IPS DF 6.9 (cell line): ENCODE measurements at regions not wholly inside any gene's neighbourhood (a gene's known extent, or its start where the extent isn't known, plus 50 kb on each side); places are given as distances from the start of the nearest gene placed in this dataset.

ENCODE experiments used
- DNase-seq: peaks from one replicate; pipeline ENCODE4 v3.0.0-alpha.2; 2013; ENCODE audit warnings: low read depth, low spot score
- H3K27ac ChIP-seq: one replicate; pipeline ENCODE4 v1.5.1; 2013; ENCODE audit warnings: low read length, control low read depth
- H3K27me3 ChIP-seq: 2 replicates; pipeline ENCODE4 v1.6.1; 2013; ENCODE audit warnings: mild to moderate bottlenecking, low read length; ENCODE audit not compliant: control insufficient read depth, insufficient read depth
- H3K36me3 ChIP-seq: 2 replicates; pipeline ENCODE4 v1.6.1; 2013; ENCODE audit warnings: low read length; ENCODE audit not compliant: control insufficient read depth, insufficient read depth
- H3K4me1 ChIP-seq: 2 replicates; pipeline ENCODE4 v1.6.1; 2013; ENCODE audit warnings: low read length; ENCODE audit not compliant: control insufficient read depth, insufficient read depth
- H3K4me3 ChIP-seq: 2 replicates; pipeline ENCODE4 v1.5.1; 2013; ENCODE audit warnings: mild to moderate bottlenecking, low read length
- H3K9me3 ChIP-seq: 2 replicates; pipeline ENCODE4 v1.6.1; 2013; ENCODE audit warnings: low read length, inconsistent platforms; ENCODE audit not compliant: control insufficient read depth, insufficient read depth
- WGBS: extraction: QIAGEN DNeasy Blood & Tissue Kit; methylation state at CpG from one replicate; pipeline ENCODE4 v1.1.7; 2013; ENCODE audit warnings: mixed read lengths, missing lambda C conversion rate; ENCODE audit not compliant: insufficient read length, insufficient coverage; 5-methylcytosine and 5-hydroxymethylcytosine counted together

GRCh38 chr9:126123927-126124326, 202.7 kb upstream of the MVB12B start:
- H3K9me3 ChIP-seq: no peaks in the 10 kb centered on the region
- no peak overlapping the region for H3K27ac ChIP-seq
- no peaks in the 10 kb centered on the region for H3K36me3 ChIP-seq
- H3K4me1 ChIP-seq: no peaks in the 10 kb centered on the region
- DNase-seq: no peak
- no peaks in the 10 kb centered on the region for H3K27me3 ChIP-seq
- WGBS: no CpG with 5 or more reads among the region's 7 CpGs
- H3K4me3 ChIP-seq: no peak overlapping the region

GRCh38 chr9:126125177-126125576, 201.5 kb upstream of the MVB12B start:
- no peaks in the 10 kb centered on the region for H3K36me3 ChIP-seq
- H3K4me1 ChIP-seq: no peaks in the 10 kb centered on the region
- H3K4me3 ChIP-seq: no peak overlapping the region
- DNase-seq: no peak
- no peaks in the 10 kb centered on the region for H3K9me3 ChIP-seq
- no peak overlapping the region for H3K27ac ChIP-seq
- WGBS: no CpG with 5 or more reads among the region's 8 CpGs
- H3K27me3 ChIP-seq: no peaks in the 10 kb centered on the region

GRCh38 chr9:126125577-126125976, 201.1 kb upstream of the MVB12B start:
- Histone ChIP-seq H3K36me3 (no peaks in the 10 kb centered on the region), H3K27me3 (no peaks in the 10 kb centered on the region), H3K4me1 (no peaks in the 10 kb centered on the region), H3K4me3 (no peak overlapping the region), H3K27ac (no peak overlapping the region), H3K9me3 (no peaks in the 10 kb centered on the region)
- no peak for DNase-seq
- no CpG with 5 or more reads among the region's 6 CpGs for WGBS

- Histone ChIP-seq H3K27me3 (no peaks in the 10 kb centered on the region), H3K4me1 (no peaks in the 10 kb centered on the region), H3K36me3 (no peaks in the 10 kb centered on the region), H3K9me3 (no peaks in the 10 kb centered on the region), H3K27ac (no peak overlapping the region), H3K4me3 (no peak overlapping the region)
- no peak for DNase-seq
- no CpG with 5 or more reads among the region's 4 CpGs for WGBS
Measured at GRCh38 chr9:126125992-126126409, 200.6 kb upstream of the MVB12B start.

- Histone ChIP-seq H3K4me3 (no peak overlapping the region), H3K4me1 (no peaks in the 10 kb centered on the region), H3K9me3 (no peaks in the 10 kb centered on the region), H3K36me3 (no peaks in the 10 kb centered on the region), H3K27ac (no peak overlapping the region), H3K27me3 (no peaks in the 10 kb centered on the region)
- DNase-seq: no peak
- WGBS: no CpG with 5 or more reads among the region's 5 CpGs
Measured at GRCh38 chr9:126126807-126127206, 199.8 kb upstream of the MVB12B start.

- Histone ChIP-seq H3K9me3 (no peaks in the 10 kb centered on the region), H3K4me1 (no peaks in the 10 kb centered on the region), H3K36me3 (no peaks in the 10 kb centered on the region), H3K27ac (no peak overlapping the region), H3K27me3 (no peaks in the 10 kb centered on the region), H3K4me3 (no peak overlapping the region)
- no CpG with 5 or more reads among the region's 5 CpGs for WGBS
- DNase-seq: no peak
Measured at GRCh38 chr9:126127591-126127990, 199.0 kb upstream of the MVB12B start.

GRCh38 chr9:126128494-126129142, 198.0 kb upstream of the MVB12B start:
- no CpG with 5 or more reads among the region's 14 CpGs for WGBS
- Histone ChIP-seq H3K4me1 (no peaks in the 10 kb centered on the region), H3K27me3 (no peaks in the 10 kb centered on the region), H3K4me3 (no peak overlapping the region), H3K36me3 (no peaks in the 10 kb centered on the region), H3K9me3 (no peaks in the 10 kb centered on the region), H3K27ac (no peak overlapping the region)
- DNase-seq: no peak

GRCh38 chr9:126131066-126132010, 195.3 kb upstream of the MVB12B start:
- no CpG with 5 or more reads among the region's 16 CpGs for WGBS
- Histone ChIP-seq H3K4me3 (no peak overlapping the region), H3K27me3 (no peaks in the 10 kb centered on the region), H3K36me3 (no peaks in the 10 kb centered on the region), H3K4me1 (no peaks in the 10 kb centered on the region), H3K27ac (no peak overlapping the region), H3K9me3 (no peaks in the 10 kb centered on the region)
- no peak for DNase-seq

GRCh38 chr9:126132746-126133145, 193.9 kb upstream of the MVB12B start:
- H3K9me3 ChIP-seq: no peaks in the 10 kb centered on the region
- no peak overlapping the region for H3K4me3 ChIP-seq
- H3K36me3 ChIP-seq: no peaks in the 10 kb centered on the region
- no peak for DNase-seq
- H3K27ac ChIP-seq: no peak overlapping the region
- H3K4me1 ChIP-seq: no peaks in the 10 kb centered on the region
- H3K27me3 ChIP-seq: no peaks in the 10 kb centered on the region

- Histone ChIP-seq H3K4me3 (no peak overlapping the region), H3K9me3 (no peaks in the 10 kb centered on the region), H3K27me3 (peaks cover 6% of the 10 kb centered on the region; the same call in 1 of the 2 replicates), H3K36me3 (no peaks in the 10 kb centered on the region), H3K4me1 (peaks cover 3% of the 10 kb centered on the region; the same call in 1 of the 2 replicates), H3K27ac (no peak overlapping the region)
- no CpG with 5 or more reads among the region's 1 CpG for WGBS
- DNase-seq: no peak
Measured at GRCh38 chr9:126144196-126144595, 182.4 kb upstream of the MVB12B start.
